ENCODE measurements at regions not wholly inside any gene's neighbourhood (a gene's known extent, or its start where the extent isn't known, plus 50 kb on each side); places are given as distances from the start of the nearest gene placed in this dataset.

DNA sequence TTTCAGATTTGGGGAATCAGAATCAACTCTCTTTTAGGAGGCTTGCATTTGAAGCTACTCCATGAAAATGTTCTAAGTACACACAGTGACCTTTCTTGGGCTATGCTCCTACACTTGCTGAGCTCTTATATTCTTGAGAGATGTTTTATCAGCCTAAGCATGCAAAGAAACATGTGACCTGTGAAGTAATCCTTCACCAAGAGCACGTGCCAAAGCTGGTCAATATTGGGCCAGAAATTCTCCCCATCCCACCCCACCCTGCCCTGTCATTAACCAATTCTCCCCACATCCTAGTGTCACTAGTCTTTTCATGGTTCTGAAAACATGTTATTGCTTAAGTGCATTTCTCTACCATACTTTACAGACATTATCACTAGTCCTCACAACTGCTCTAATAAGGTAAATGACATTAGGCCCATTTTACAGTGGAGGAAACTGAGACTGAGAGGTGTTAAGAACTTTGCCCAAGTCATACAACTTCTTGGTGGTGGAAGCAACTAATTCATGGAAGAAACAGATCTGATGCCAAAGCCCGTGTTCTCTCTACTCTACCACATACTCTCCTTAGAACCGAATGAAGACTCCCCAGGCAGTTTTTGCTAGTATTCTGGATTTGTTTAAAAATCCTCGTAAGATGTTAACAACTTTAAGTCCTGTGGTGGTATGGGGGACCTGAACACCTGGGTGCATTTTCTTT lies 200.6 kb downstream of the PTEN start:
- TF ChIP-seq, protein P1, sequence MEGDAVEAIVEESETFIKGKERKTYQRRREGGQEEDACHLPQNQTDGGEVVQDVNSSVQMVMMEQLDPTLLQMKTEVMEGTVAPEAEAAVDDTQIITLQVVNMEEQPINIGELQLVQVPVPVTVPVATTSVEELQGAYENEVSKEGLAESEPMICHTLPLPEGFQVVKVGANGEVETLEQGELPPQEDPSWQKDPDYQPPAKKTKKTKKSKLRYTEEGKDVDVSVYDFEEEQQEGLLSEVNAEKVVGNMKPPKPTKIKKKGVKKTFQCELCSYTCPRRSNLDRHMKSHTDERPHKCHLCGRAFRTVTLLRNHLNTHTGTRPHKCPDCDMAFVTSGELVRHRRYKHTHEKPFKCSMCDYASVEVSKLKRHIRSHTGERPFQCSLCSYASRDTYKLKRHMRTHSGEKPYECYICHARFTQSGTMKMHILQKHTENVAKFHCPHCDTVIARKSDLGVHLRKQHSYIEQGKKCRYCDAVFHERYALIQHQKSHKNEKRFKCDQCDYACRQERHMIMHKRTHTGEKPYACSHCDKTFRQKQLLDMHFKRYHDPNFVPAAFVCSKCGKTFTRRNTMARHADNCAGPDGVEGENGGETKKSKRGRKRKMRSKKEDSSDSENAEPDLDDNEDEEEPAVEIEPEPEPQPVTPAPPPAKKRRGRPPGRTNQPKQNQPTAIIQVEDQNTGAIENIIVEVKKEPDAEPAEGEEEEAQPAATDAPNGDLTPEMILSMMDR (IDR thresholded peaks at IDR 0.05): no peak
- TF ChIP-seq, protein P2, sequence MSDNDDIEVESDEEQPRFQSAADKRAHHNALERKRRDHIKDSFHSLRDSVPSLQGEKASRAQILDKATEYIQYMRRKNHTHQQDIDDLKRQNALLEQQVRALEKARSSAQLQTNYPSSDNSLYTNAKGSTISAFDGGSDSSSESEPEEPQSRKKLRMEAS (CRISPR knock-in tag; IDR thresholded peaks at IDR 0.05): no peak
